CD14-positive monocyte (primary cell): ENCODE measurements at regions not wholly inside any gene's neighbourhood (a gene's known extent, or its start where the extent isn't known, plus 50 kb on each side); places are given as distances from the start of the nearest gene placed in this dataset.

Source experiments
- DNase-seq, 3 donors: peaks; one replicate each; pipeline ENCODE4 v3.0.0-alpha.2; 2011 to 2022
- H2AFZ ChIP-seq: 2 replicates; pipeline ENCODE4 v1.6.0; 2012; ENCODE audit warnings: mild to moderate bottlenecking, low read depth, low read length, inconsistent platforms; ENCODE audit not compliant: insufficient read depth, poor library complexity, severe bottlenecking
- H3K27ac ChIP-seq, 2 donors: 1 replicate in 1 of 2; 2 replicates in 1 of 2; pipeline ENCODE4 v1.5.1; 2012 to 2013; ENCODE audit warnings: low read length in 2 of 2, control low read depth in 1 of 2, inconsistent platforms in 1 of 2, low read depth in 1 of 2, mild to moderate bottlenecking in 1 of 2
- H3K27me3 ChIP-seq, 2 donors: one replicate each; pipeline versions ENCODE4 v1.6.0 to v1.6.1; 2011 to 2013; ENCODE audit warnings: low read length in 2 of 2; ENCODE audit not compliant: control insufficient read depth in 2 of 2, insufficient read depth in 2 of 2
- H3K36me3 ChIP-seq, 2 donors: replicated peaks in 1 of 2; 1 replicate in 1 of 2; 2 replicates in 1 of 2; pipeline versions ENCODE4 v1.5.1 to v1.6.1; 2012 to 2013; ENCODE audit warnings: low read length in 2 of 2, control low read depth in 1 of 2, inconsistent platforms in 1 of 2, mild to moderate bottlenecking in 1 of 2; ENCODE audit not compliant: insufficient read depth in 2 of 2, control insufficient read depth in 1 of 2
- H3K4me1 ChIP-seq, 2 donors: 1 replicate in 1 of 2; 2 replicates in 1 of 2; pipeline versions ENCODE4 v1.5.1 to v1.6.1; 2012 to 2013; ENCODE audit warnings: low read length in 2 of 2, control low read depth in 1 of 2, inconsistent platforms in 1 of 2, mild to moderate bottlenecking in 1 of 2, moderate library complexity in 1 of 2; ENCODE audit not compliant: insufficient read depth in 2 of 2, control insufficient read depth in 1 of 2
- H3K4me2 ChIP-seq: replicated peaks from 2 replicates; pipeline ENCODE3; 2012; ENCODE audit warnings: low read length, moderate library complexity, mild to moderate bottlenecking; ENCODE audit not compliant: poor library complexity, severe bottlenecking; ENCODE audit errors: extremely low read depth
- H3K4me3 ChIP-seq, 3 experiments: fragments of 200-600 bp in 1 of 3; sonication (generic) in 1 of 3; replicated peaks in 1 of 3; 1 replicate in 2 of 3; 2 replicates in 1 of 3; pipeline ENCODE4 v1.5.1; 2011 to 2013; ENCODE audit warnings: low read length in 3 of 3, mild to moderate bottlenecking in 3 of 3, control low read depth in 2 of 3, low read depth in 2 of 3, inconsistent platforms in 1 of 3, moderate library complexity in 1 of 3
- H3K79me2 ChIP-seq: 2 replicates; pipeline ENCODE4 v1.6.0; 2012; ENCODE audit warnings: mild to moderate bottlenecking, control low read depth, inconsistent platforms, low read length, moderate library complexity; ENCODE audit not compliant: insufficient read depth
- H3K9ac ChIP-seq: 2 replicates; pipeline ENCODE4 v1.6.0; 2017; ENCODE audit warnings: low read length, mild to moderate bottlenecking; ENCODE audit not compliant: insufficient read depth, poor library complexity, severe bottlenecking
- H3K9me3 ChIP-seq, 2 donors: replicated peaks in 1 of 2; 1 replicate in 1 of 2; 2 replicates in 1 of 2; pipeline versions ENCODE4 v1.5.1 to v1.6.1; 2012 to 2013; ENCODE audit warnings: low read length in 2 of 2, control low read depth in 1 of 2; ENCODE audit not compliant: control insufficient read depth in 1 of 2, insufficient read depth in 1 of 2
- H4K20me1 ChIP-seq: 2 replicates; pipeline ENCODE4 v1.6.0; 2012; ENCODE audit warnings: mild to moderate bottlenecking, low read length, control low read depth, moderate library complexity; ENCODE audit not compliant: insufficient read depth
- H3K27ac Mint-ChIP-seq, 7 donors: one replicate each; pipeline ENCODE4 v1.8.0; 2020; ENCODE audit warnings: mild to moderate bottlenecking in 7 of 7, mixed read lengths in 7 of 7, moderate library complexity in 6 of 7, inconsistent platforms in 2 of 7
- H3K27me3 Mint-ChIP-seq, 3 donors: one replicate each; pipeline ENCODE4 v1.8.0; 2021 to 2022; ENCODE audit warnings: low read depth in 3 of 3, mild to moderate bottlenecking in 3 of 3, mixed read lengths in 3 of 3, moderate library complexity in 3 of 3, inconsistent platforms in 1 of 3
- H3K36me3 Mint-ChIP-seq, 2 donors: one replicate each; pipeline ENCODE4 v1.8.0; 2020; ENCODE audit warnings: mixed read lengths in 2 of 2, inconsistent platforms in 1 of 2, mild to moderate bottlenecking in 1 of 2
- H3K4me1 Mint-ChIP-seq: one replicate; pipeline ENCODE4 v1.8.0; 2020; ENCODE audit warnings: mild to moderate bottlenecking, mixed read lengths
- H3K4me3 Mint-ChIP-seq, 2 donors: one replicate each; pipeline ENCODE4 v1.8.0; 2020; ENCODE audit warnings: mild to moderate bottlenecking in 2 of 2, mixed read lengths in 2 of 2, moderate library complexity in 1 of 2
- H3K9me3 Mint-ChIP-seq, 7 donors: one replicate each; pipeline ENCODE4 v1.8.0; 2020 to 2022; ENCODE audit warnings: mixed read lengths in 7 of 7, mild to moderate bottlenecking in 6 of 7, moderate library complexity in 6 of 7, inconsistent platforms in 2 of 7
- CTCF ChIP-seq: fragments of 200-600 bp; IDR thresholded peaks from one replicate; pipeline ENCODE4 v1.8.0; 2022; ENCODE audit warnings: antibody characterized with exemption, mild to moderate bottlenecking
- WGBS: methylation state at CpG from one replicate; pipeline ENCODE4 v1.1.5; 2013; ENCODE audit warnings: missing lambda C conversion rate; ENCODE audit not compliant: insufficient coverage; 5-methylcytosine and 5-hydroxymethylcytosine counted together
- intact Hi-C, 2 donors: fragments of 100-400 bp; cut with micrococcal nuclease; formaldehyde crosslinking; loops; one replicate each; pipeline versions ENCODE4 v1.15.0 to v1.15.1; 2023

GRCh38 chr11:92916299-92916698 lies 53.2 kb upstream of the MTNR1B start:
- Histone ChIP-seq H2AFZ (no peak overlapping the region), H3K4me1 (no peaks in the 10 kb centered on the region), H3K9ac (no peak overlapping the region), H4K20me1 (no peaks in the 10 kb centered on the region), H3K27me3 (no peaks in the 10 kb centered on the region), H3K36me3 (no peaks in the 10 kb centered on the region), H3K4me3 (no peak overlapping the region), H3K27ac (no peak overlapping the region), H3K79me2 (no peaks in the 10 kb centered on the region), H3K9me3 (peaks cover 5 to 13% of the 10 kb centered on the region in 2 donors), H3K4me2 (no peak overlapping the region)
- Mint-ChIP-seq H3K27ac (no peak overlapping the region), H3K27me3 (peaks cover 0 to 2% (median 0%) of the 10 kb centered on the region in 3 donors), H3K9me3 (peaks cover 5 to 18% (median 10%) of the 10 kb centered on the region in 7 donors), H3K36me3 (no peaks in the 10 kb centered on the region), H3K4me1 (no peaks in the 10 kb centered on the region), H3K4me3 (no peak overlapping the region)
- TF ChIP-seq CTCF = no peak
- intact Hi-C loops = no loop called here
- WGBS = 69% methylated on average over 3 of the region's 4 CpGs
- no peak for DNase-seq

GRCh38 chr11:92917927-92918326 lies 51.5 kb upstream of the MTNR1B start:
- no peak for TF ChIP-seq CTCF
- DNase-seq = no peak
- H3K27me3 Mint-ChIP-seq = peaks cover 0 to 3% (median 0%) of the 10 kb centered on the region in 3 donors
- no peaks in the 10 kb centered on the region for H3K4me1 ChIP-seq
- no peak overlapping the region for H3K4me3 ChIP-seq
- peaks cover 5 to 21% (median 9%) of the 10 kb centered on the region in 7 donors for H3K9me3 Mint-ChIP-seq
- no peak overlapping the region for H3K27ac ChIP-seq
- no peak overlapping the region for H3K4me2 ChIP-seq
- H4K20me1 ChIP-seq = no peaks in the 10 kb centered on the region
- H3K36me3 Mint-ChIP-seq = no peaks in the 10 kb centered on the region
- H3K27ac Mint-ChIP-seq = no peak overlapping the region
- H3K36me3 ChIP-seq = no peaks in the 10 kb centered on the region
- intact Hi-C loops = no loop called here
- no peaks in the 10 kb centered on the region for H3K4me1 Mint-ChIP-seq
- H3K4me3 Mint-ChIP-seq = no peak overlapping the region
- H3K9me3 ChIP-seq = peaks cover 5 to 13% of the 10 kb centered on the region in 2 donors
- no peaks in the 10 kb centered on the region for H3K27me3 ChIP-seq
- no peak overlapping the region for H3K9ac ChIP-seq
- H2AFZ ChIP-seq = no peak overlapping the region
- WGBS = no CpG with 5 or more reads among the region's 1 CpG
- no peaks in the 10 kb centered on the region for H3K79me2 ChIP-seq
